SK-N-SH treated with all-trans-retinoic acid at 6 μM for 48 hours (cell line): ENCODE measurements at regions not wholly inside any gene's neighbourhood (a gene's known extent, or its start where the extent isn't known, plus 50 kb on each side); places are given as distances from the start of the nearest gene placed in this dataset.

ENCODE experiments used
- ATAC-seq: fragments of 200-7000 bp; cut with Tn5 transposase; 3 replicates; pipeline ENCODE4 v1.9.1; 2020; ENCODE audit warnings: mild to moderate bottlenecking, moderate library complexity
- ARNTL ChIP-seq: fragments of 450-650 bp; formaldehyde crosslinking; IDR thresholded peaks from 2 replicates; pipeline ENCODE4 v1.5.0; 2020; ENCODE audit warnings: low read depth, mild to moderate bottlenecking, moderate library complexity, borderline replicate concordance
- BACH2 ChIP-seq: fragments of 250-450 bp; sonication (Bioruptor Pico); IDR thresholded peaks from 2 replicates; pipeline ENCODE4 v1.9.0; 2021; ENCODE audit warnings: mild to moderate bottlenecking, borderline replicate concordance
- CSDC2 ChIP-seq: fragments of 250-450 bp; sonication (Bioruptor Pico); IDR thresholded peaks from 2 replicates; pipeline ENCODE4 v1.5.0; 2020; ENCODE audit warnings: mild to moderate bottlenecking, moderate library complexity
- CSRNP3 ChIP-seq: fragments of 250-450 bp; sonication (Bioruptor Pico); IDR thresholded peaks from 2 replicates; pipeline ENCODE4 v1.5.1; 2021; ENCODE audit warnings: mild to moderate bottlenecking, moderate library complexity
- ESRRG ChIP-seq: fragments of 250-450 bp; sonication (Bioruptor Pico); IDR thresholded peaks from 2 replicates; pipeline ENCODE4 v1.6.1; 2021; ENCODE audit warnings: mild to moderate bottlenecking
- ISL1 ChIP-seq: fragments of 250-450 bp; sonication (Bioruptor Pico); IDR thresholded peaks from 2 replicates; pipeline ENCODE4 v2.1.2; 2022; ENCODE audit warnings: mild to moderate bottlenecking, moderate library complexity
- OSR1 ChIP-seq: fragments of 250-450 bp; sonication (Bioruptor Pico); IDR thresholded peaks from 2 replicates; pipeline ENCODE4 v1.8.0; 2022; ENCODE audit warnings: moderate library complexity, mild to moderate bottlenecking, inconsistent platforms
- POU6F1 ChIP-seq: fragments of 250-450 bp; sonication (Bioruptor Pico); IDR thresholded peaks from 2 replicates; pipeline ENCODE4 v1.8.0; 2021; ENCODE audit warnings: low read depth, mild to moderate bottlenecking, moderate library complexity, borderline replicate concordance
- PPARA ChIP-seq: fragments of 250-450 bp; sonication (Bioruptor Pico); IDR thresholded peaks from 2 replicates; pipeline ENCODE4 v1.5.0; 2020; ENCODE audit warnings: mild to moderate bottlenecking, borderline replicate concordance
- RARB ChIP-seq: fragments of 250-450 bp; sonication (Bioruptor Pico); IDR thresholded peaks from 2 replicates; pipeline ENCODE4 v1.8.0; 2021; ENCODE audit warnings: mild to moderate bottlenecking, moderate library complexity
- SNAI2 ChIP-seq: fragments of 250-450 bp; sonication (Bioruptor Pico); IDR thresholded peaks from 2 replicates; pipeline ENCODE4 v1.5.0; 2020; ENCODE audit warnings: mild to moderate bottlenecking, moderate library complexity
- TCF4 ChIP-seq: fragments of 250-450 bp; sonication (Bioruptor Pico); IDR thresholded peaks from 2 replicates; pipeline ENCODE4 v1.8.0; 2021; ENCODE audit warnings: mild to moderate bottlenecking, moderate library complexity, borderline replicate concordance
- TOX ChIP-seq: fragments of 250-450 bp; sonication (Bioruptor Pico); IDR thresholded peaks from 2 replicates; pipeline ENCODE4 v1.8.0; 2021; ENCODE audit warnings: mild to moderate bottlenecking, moderate library complexity, borderline replicate concordance
- TSHZ2 ChIP-seq: fragments of 250-450 bp; sonication (Bioruptor Pico); IDR thresholded peaks from 2 replicates; pipeline ENCODE4 v1.5.0; 2020; ENCODE audit warnings: mild to moderate bottlenecking, moderate library complexity
- ZC3H10 ChIP-seq: fragments of 250-450 bp; sonication (Bioruptor Pico); IDR thresholded peaks from 2 replicates; pipeline ENCODE4 v1.5.1; 2021; ENCODE audit warnings: mild to moderate bottlenecking, moderate library complexity
- ZFP3 ChIP-seq: fragments of 250-450 bp; sonication (Bioruptor Pico); IDR thresholded peaks from 2 replicates; pipeline ENCODE4 v1.5.0; 2020; ENCODE audit warnings: mild to moderate bottlenecking, moderate library complexity
- ZFP30 ChIP-seq: fragments of 450-650 bp; formaldehyde crosslinking; IDR thresholded peaks from 2 replicates; pipeline ENCODE4 v1.5.0; 2022; ENCODE audit warnings: mild to moderate bottlenecking, moderate library complexity
- ZNF565 ChIP-seq: fragments of 450-650 bp; formaldehyde crosslinking; conservative IDR thresholded peaks from 2 replicates; pipeline ENCODE4 v1.5.0; 2020; ENCODE audit warnings: low read depth, mild to moderate bottlenecking, moderate library complexity
- ZNF70 ChIP-seq: fragments of 450-650 bp; formaldehyde crosslinking; IDR thresholded peaks from 2 replicates; pipeline ENCODE4 v1.5.0; 2020; ENCODE audit warnings: mild to moderate bottlenecking, moderate library complexity
- ZNF8 ChIP-seq: fragments of 450-650 bp; formaldehyde crosslinking; IDR thresholded peaks from 2 replicates; pipeline ENCODE4 v1.5.0; 2020; ENCODE audit warnings: mild to moderate bottlenecking, moderate library complexity

- TF ChIP-seq ZFP3 (CRISPR knock-in tag), result no peak
- TF ChIP-seq, all 23 proteins: peak for 0
- no peak for ATAC-seq
Observed at GRCh38 chr7:142615508-142615907, 133.8 kb upstream of the PRSS1 start.

- TF ChIP-seq CSDC2 (no peak), ZC3H10 (CRISPR knock-in tag) (no peak), ZNF8 (CRISPR knock-in tag) (no peak), BACH2 (CRISPR knock-in tag) (no peak), CSRNP3 (CRISPR knock-in tag) (no peak), ESRRG (CRISPR knock-in tag) (no peak), OSR1 (no peak), SNAI2 (CRISPR knock-in tag) (no peak), ZNF70 (CRISPR knock-in tag) (no peak), ZNF565 (CRISPR knock-in tag) (no peak), TSHZ2 (no peak), ISL1 (CRISPR knock-in tag) (no peak), TOX (CRISPR knock-in tag) (no peak)
- peak; percentile 24; the same call in 1 of the 3 replicates for ATAC-seq
Observed at GRCh38 chr7:142614116-142614515, 135.2 kb upstream of the PRSS1 start.

- TF ChIP-seq ZNF8 (CRISPR knock-in tag) (no peak), ESRRG (CRISPR knock-in tag) (no peak), TCF4 (CRISPR knock-in tag) (peak; percentile 18; the same call in 1 of the 2 replicates)
- ATAC-seq, result peak; percentile 47
Observed at GRCh38 chr7:142612237-142612881, 136.9 kb upstream of the PRSS1 start.

GRCh38 chr7:142611566-142612236, 137.6 kb upstream of the PRSS1 start:
- ATAC-seq, result peak; percentile 33; the same call in 2 of the 3 replicates
- TF ChIP-seq TCF4 (CRISPR knock-in tag), result peak; percentile 87; the same call in 1 of the 2 replicates
- 0 out of 2 replicates have a peak, but pooled peaks have one; percentile 22 for TF ChIP-seq ZNF70 (CRISPR knock-in tag)
- TF ChIP-seq RARB (CRISPR knock-in tag), result no peak
- TF ChIP-seq TSHZ2, result peak; percentile 55; the same call in 1 of the 2 replicates
- no peak for TF ChIP-seq OSR1
- 0 out of 2 replicates have a peak, but pooled peaks have one; percentile 34 for TF ChIP-seq PPARA

- no peak for ATAC-seq
- TF ChIP-seq POU6F1 (CRISPR knock-in tag) (no peak), TOX (CRISPR knock-in tag) (no peak), TCF4 (CRISPR knock-in tag) (no peak), ARNTL (CRISPR knock-in tag) (no peak), SNAI2 (CRISPR knock-in tag) (no peak), ZNF8 (CRISPR knock-in tag) (no peak), TSHZ2 (no peak), RARB (CRISPR knock-in tag) (no peak), ZFP30 (CRISPR knock-in tag) (no peak), BACH2 (CRISPR knock-in tag) (no peak)
Observed at GRCh38 chr7:142608630-142609428, 140.4 kb upstream of the PRSS1 start.
